Uterus (tissue), 2 donors: ENCODE measurements at regions not wholly inside any gene's neighbourhood (a gene's known extent, or its start where the extent isn't known, plus 50 kb on each side); places are given as distances from the start of the nearest gene placed in this dataset.

Experiments used
- CTCF ChIP-seq, 4 experiments: fragments of 200-600 bp in 2 of 4; fragments of 450-650 bp in 2 of 4; sonication (generic) in 2 of 4; IDR thresholded peaks; one replicate each; pipeline ENCODE4 v1.5.1; 2016 to 2019; ENCODE audit warnings: antibody characterized with exemption in 4 of 4, mild to moderate bottlenecking in 2 of 4, moderate library complexity in 1 of 4
- POLR2A ChIP-seq, 2 donors: fragments of 450-650 bp; IDR thresholded peaks; one replicate each; pipeline ENCODE4 v1.6.1; 2016; ENCODE audit warnings: antibody characterized with exemption in 2 of 2, mild to moderate bottlenecking in 1 of 2, moderate library complexity in 1 of 2

- TF ChIP-seq CTCF (IDR thresholded peaks at IDR 0.05) (no peak), POLR2A (IDR thresholded peaks at IDR 0.05) (no peak)
Observed at GRCh38 chr10:78634389-78634815, 434.4 kb upstream of the ZMIZ1 start.
